ENCODE measurements at regions not wholly inside any gene's neighbourhood (a gene's known extent, or its start where the extent isn't known, plus 50 kb on each side); places are given as distances from the start of the nearest gene placed in this dataset.

DNA sequence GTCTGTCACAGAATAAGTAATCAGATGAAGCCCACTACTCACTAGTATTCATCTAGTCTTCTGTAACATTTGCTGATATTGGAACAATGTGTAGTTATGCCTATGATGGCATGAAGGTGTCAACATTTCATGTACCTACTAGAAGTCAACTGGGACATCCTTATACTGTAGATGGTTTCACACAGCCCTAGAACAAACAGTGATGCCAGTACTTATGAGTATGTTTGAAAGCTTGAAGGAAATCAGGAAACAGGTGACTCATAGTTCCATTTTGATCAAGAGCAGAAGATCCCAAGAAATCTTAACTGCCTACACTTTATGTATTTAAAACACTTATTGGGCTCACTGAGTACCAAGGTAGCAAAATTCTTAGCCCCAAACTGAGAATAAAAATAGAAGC lies 1519.6 kb downstream of the REEP3 start:
- TF ChIP-seq, protein P1, sequence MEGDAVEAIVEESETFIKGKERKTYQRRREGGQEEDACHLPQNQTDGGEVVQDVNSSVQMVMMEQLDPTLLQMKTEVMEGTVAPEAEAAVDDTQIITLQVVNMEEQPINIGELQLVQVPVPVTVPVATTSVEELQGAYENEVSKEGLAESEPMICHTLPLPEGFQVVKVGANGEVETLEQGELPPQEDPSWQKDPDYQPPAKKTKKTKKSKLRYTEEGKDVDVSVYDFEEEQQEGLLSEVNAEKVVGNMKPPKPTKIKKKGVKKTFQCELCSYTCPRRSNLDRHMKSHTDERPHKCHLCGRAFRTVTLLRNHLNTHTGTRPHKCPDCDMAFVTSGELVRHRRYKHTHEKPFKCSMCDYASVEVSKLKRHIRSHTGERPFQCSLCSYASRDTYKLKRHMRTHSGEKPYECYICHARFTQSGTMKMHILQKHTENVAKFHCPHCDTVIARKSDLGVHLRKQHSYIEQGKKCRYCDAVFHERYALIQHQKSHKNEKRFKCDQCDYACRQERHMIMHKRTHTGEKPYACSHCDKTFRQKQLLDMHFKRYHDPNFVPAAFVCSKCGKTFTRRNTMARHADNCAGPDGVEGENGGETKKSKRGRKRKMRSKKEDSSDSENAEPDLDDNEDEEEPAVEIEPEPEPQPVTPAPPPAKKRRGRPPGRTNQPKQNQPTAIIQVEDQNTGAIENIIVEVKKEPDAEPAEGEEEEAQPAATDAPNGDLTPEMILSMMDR (tag by site-specific recombination; IDR thresholded peaks at IDR 0.05) = no peak
- TF ChIP-seq, protein P2, sequence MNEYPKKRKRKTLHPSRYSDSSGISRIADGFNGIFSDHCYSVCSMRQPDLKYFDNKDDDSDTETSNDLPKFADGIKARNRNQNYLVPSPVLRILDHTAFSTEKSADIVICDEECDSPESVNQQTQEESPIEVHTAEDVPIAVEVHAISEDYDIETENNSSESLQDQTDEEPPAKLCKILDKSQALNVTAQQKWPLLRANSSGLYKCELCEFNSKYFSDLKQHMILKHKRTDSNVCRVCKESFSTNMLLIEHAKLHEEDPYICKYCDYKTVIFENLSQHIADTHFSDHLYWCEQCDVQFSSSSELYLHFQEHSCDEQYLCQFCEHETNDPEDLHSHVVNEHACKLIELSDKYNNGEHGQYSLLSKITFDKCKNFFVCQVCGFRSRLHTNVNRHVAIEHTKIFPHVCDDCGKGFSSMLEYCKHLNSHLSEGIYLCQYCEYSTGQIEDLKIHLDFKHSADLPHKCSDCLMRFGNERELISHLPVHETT (tag by site-specific recombination; IDR thresholded peaks at IDR 0.05) = no peak
- TF ChIP-seq, protein P3, sequence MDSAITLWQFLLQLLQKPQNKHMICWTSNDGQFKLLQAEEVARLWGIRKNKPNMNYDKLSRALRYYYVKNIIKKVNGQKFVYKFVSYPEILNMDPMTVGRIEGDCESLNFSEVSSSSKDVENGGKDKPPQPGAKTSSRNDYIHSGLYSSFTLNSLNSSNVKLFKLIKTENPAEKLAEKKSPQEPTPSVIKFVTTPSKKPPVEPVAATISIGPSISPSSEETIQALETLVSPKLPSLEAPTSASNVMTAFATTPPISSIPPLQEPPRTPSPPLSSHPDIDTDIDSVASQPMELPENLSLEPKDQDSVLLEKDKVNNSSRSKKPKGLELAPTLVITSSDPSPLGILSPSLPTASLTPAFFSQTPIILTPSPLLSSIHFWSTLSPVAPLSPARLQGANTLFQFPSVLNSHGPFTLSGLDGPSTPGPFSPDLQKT (IDR thresholded peaks at IDR 0.05; ENCODE audit: borderline replicate concordance, low read depth, low read length) = no peak
- TF ChIP-seq, protein P4, sequence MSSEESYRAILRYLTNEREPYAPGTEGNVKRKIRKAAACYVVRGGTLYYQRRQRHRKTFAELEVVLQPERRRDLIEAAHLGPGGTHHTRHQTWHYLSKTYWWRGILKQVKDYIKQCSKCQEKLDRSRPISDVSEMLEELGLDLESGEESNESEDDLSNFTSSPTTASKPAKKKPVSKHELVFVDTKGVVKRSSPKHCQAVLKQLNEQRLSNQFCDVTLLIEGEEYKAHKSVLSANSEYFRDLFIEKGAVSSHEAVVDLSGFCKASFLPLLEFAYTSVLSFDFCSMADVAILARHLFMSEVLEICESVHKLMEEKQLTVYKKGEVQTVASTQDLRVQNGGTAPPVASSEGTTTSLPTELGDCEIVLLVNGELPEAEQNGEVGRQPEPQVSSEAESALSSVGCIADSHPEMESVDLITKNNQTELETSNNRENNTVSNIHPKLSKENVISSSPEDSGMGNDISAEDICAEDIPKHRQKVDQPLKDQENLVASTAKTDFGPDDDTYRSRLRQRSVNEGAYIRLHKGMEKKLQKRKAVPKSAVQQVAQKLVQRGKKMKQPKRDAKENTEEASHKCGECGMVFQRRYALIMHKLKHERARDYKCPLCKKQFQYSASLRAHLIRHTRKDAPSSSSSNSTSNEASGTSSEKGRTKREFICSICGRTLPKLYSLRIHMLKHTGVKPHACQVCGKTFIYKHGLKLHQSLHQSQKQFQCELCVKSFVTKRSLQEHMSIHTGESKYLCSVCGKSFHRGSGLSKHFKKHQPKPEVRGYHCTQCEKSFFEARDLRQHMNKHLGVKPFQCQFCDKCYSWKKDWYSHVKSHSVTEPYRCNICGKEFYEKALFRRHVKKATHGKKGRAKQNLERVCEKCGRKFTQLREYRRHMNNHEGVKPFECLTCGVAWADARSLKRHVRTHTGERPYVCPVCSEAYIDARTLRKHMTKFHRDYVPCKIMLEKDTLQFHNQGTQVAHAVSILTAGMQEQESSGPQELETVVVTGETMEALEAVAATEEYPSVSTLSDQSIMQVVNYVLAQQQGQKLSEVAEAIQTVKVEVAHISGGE (tag by site-specific recombination; conservative IDR thresholded peaks at IDR 0.05; ENCODE audit: low read depth) = no peak
- TF ChIP-seq ZNF624 (tag by site-specific recombination; IDR thresholded peaks at IDR 0.05) (no peak), ZFP37 (tag by site-specific recombination; IDR thresholded peaks at IDR 0.05) (no peak), OVOL3 (tag by site-specific recombination; IDR thresholded peaks at IDR 0.05) (no peak), ZNF626 (tag by site-specific recombination; IDR thresholded peaks at IDR 0.05) (no peak)
